HG03575 (cell line): ENCODE measurements at regions not wholly inside any gene's neighbourhood (a gene's known extent, or its start where the extent isn't known, plus 50 kb on each side); places are given as distances from the start of the nearest gene placed in this dataset.
"Not testable (repeated sequence)": the region's sequence is repeated elsewhere in the genome, so short reads cannot be mapped to it uniquely, and the experiment has no call there.

Experiments used
- ATAC-seq: cut with Tn5 transposase; IDR thresholded peaks from one replicate; pipeline ENCODE4 v1.9.1; 2021; ENCODE audit not compliant: unreplicated experiment, insufficient number of reproducible peaks, low FRiP score; ENCODE audit errors: extremely low read depth

DNA sequence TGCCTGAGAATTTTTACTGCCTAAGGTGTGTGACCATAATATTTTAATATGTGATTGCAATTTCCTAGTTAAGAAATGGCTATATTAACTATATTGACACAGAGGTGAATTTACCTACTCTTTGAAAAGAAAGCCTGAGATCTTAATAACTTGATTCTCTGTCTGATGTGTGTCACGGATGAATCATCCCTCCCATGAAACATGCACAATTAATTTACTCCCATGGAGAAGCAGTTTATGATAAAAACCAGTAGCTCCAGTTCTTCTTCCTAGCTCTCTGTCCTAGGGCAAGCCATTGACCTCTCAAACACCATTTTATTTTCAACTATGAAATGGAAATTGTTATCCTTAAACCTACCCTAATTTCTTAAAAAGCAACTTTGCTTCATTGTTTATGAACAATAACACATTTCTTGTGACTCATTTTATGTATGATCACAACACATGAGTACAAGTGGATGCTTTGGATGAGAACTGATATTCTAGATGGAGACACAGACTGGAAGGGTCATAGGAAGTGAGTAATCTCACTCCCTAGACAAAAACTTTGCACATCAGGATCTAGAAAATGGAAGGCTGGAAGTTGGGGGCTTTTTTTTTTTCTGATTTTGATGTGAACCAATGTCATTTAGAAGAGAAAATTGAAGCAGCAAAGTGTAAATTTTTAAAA, 438.3 kb downstream of the GPAT3 start:
- no peak for ATAC-seq

DNA sequence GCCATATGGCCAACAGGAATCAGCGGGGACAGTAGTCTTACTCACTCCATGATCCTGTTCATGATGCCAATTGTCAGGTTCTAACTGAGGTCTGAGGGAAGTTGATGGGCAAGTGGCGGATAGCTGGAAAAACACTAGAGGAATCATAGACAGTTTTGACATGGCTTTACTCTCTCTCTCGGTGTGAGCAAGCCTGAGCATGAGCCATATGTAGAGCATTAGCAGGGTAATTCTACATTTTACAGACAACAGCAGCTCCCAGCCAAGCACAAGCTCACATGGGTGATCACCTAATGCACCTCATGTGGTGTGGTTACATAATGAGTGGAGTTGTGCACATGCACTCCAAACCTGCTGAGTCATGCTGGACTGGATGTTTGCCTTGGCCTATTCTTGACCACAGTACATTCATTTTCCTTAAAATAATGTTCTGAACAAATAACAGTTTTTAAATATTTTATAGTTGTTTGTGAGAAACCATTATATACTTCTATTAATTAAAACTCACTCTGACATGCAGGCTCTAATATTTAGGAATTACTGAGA, 429.2 kb downstream of the GPAT3 start:
- ATAC-seq = no peak

DNA sequence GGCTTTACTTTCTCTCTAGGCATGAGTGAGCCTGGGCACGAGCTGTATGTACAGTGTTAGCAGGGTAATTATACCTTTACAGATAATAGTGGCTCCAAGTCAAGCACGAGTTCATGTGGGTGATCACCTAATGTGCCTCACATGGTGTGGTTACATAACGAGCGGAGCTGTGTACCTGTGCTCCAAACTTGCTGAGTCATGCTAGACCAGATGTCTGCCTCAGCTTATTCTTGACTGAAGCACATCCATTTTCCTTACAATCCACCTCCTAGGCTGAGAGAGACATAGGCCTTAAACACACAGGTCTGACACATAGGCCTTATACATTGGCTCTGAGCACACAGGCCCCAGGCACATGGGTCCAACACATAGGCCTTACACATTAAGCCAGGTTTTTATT, 426.6 kb downstream of the GPAT3 start:
- no peak for ATAC-seq

DNA sequence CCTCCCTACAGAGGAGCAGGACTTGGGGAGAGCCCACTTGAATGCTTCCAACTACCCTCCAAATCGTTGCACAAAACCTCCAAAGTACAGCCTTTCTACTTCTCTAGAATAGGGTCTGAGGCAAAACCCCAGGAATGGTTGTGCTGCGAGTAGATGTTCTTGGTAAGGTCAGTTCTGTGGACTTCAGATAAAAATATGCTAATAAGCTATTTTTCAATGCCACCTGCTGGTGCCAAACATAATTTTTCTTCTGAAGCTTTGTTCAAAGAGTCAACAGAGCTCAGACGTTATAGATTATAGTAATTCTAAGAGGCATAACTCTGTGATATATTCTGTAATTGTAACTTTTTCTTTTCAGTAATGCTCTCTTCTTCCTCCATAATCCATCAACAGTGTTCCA, 425.7 kb downstream of the GPAT3 start:
- ATAC-seq = no peak

DNA sequence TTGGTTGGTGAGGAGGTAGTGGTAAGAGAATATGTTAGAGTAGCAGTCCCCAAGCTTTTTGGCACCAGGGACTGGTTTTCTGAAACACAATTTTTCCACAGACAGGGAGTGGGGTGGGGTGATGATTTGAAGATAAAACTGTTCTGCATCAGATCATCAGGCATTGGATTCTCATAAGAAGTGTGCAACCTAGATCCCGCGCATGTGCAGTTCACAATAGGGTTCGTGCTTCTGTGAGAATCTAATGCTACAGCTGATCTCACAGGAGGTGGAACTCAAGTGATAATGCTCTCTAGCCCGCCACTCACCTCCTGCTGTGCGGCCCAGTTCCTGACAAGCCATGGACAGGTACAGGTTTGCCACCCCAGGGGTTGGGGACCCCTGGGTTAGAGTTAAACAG, 423.3 kb downstream of the GPAT3 start:
- no peak for ATAC-seq

DNA sequence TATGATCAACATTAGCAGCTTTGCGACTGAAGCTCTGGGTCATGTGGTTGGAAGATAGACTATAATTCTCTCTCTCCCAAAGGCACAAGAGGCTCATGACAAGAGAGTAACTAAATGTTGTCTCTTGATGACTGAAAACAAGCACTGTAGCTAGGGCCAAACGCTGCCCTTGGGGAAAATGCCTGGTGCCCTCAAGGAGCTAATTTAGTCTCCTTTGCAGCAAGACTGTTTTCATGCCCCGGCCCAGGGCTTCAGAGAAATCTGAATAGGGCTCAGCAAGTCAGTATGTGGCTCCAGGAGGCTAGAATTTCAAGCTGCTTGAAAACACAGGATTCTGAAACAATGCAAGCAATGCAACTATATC, 411.9 kb downstream of the GPAT3 start:
- ATAC-seq = no peak

DNA sequence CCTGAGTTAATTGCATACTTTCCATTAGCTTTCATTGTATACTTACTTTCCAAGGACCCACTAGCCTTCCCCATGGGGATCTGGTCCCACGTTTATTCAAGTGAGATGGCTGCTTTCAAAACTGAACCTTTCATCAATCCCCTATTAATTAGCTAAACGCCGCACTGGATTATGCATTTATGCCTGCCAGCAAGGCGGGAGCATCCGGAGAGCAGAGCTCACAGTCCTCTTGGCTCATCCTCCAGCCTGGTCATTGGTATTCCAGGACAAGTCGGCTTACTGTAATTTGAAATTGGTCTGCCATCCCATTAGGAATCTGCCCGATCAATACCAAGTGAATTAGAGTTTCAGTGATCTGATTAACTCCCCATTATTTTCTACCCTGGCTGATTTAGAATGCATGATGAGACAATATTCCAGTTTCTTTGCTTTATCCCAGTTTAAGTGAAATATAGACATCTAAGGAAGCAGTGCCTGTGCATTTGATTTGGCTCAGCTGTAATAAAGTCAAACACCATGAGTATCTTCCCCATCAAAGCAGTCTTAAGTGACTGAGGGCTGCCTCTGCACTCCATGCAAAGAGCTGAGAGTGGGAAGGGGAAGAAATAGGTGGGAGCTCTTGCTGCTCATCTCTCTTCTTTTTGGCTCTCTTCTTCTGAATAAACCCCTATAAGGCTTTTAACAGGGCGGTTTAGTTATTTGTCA, 411.4 kb downstream of the GPAT3 start:
- no peak for ATAC-seq

DNA sequence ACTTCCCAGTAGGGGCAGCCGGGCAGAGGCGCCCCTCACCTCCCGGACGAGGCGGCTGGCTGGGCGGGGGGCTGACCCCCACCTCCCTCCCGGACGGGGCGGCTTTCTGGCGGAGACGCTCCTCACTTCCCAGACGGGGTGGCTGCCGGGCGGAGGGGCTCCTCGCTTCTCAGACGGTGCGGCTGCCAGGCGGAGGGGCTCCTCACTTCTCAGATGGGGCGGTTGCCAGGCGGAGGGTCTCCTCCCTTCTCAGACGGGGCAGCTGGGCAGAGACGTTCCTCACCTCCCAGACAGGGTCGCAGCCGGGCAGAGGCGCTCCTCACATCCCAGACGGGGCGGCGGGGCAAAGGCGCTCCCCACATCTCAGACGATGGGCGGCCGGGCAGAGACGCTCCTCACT, 407.8 kb downstream of the GPAT3 start:
- ATAC-seq = not testable (repeated sequence)

DNA sequence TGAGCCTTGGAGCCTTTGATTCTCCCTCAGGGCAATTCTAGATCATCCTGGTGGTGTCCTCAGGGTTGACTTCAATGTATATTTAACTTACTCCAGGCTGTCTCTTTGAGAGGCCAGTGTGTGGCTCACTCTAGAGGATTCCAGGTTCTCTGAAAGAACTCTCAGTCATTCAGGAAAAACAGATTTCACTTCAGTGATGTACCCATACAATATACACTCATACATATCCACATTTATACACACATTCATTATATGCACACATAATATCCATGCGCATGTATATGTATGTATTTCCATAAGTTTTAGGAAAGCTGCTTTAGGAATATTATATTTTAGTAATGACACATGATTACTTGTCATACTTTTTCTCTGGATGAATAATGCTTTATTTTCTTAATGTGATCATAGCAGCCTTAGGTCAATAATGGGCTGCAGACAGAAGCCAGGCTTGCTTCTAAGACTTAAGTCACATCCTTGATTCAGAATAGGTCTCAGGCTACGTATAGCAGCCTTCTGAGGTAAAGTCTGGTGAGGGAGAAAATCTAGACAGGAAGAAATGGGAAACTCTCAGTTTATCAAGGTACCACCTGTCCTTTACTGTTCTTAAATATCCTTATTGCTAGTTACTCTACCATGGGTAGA, 397.0 kb downstream of the GPAT3 start:
- no peak for ATAC-seq

DNA sequence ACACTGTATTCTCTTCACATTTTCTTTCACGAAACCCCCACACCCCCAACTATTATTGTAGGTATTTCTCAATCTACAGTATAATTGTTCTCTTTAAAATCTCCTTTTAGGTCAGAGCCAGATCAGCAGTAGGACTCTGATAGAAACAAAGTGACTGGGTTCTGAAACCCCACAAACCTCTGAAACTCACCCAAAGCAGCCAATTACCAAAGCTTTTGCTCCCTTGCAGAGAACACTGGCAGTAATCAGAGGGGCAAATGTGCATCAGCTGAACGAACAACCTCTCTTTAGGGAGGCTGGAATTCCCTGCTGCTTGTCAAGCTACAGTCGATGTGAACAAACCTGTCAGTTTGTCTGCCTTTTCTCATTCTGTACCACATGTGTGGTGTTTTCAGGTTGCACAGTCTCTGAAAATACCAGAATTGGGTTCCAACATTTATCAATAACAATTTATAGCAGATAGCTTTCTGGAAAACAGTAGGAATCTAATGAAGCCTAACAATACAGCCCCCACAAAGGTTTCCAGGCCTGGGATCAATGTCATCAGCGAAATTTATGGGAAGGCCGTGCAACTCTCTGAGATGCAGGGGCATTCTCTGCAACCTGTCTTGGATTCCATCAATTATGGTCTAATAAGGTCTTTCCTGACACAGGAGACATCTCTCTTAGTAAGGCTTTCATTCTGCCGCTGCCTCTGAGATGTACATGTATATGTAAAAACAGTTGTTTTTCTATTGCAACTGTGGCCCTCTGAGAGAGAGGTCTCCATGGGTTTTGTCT, 395.9 kb downstream of the GPAT3 start:
- ATAC-seq = no peak

DNA sequence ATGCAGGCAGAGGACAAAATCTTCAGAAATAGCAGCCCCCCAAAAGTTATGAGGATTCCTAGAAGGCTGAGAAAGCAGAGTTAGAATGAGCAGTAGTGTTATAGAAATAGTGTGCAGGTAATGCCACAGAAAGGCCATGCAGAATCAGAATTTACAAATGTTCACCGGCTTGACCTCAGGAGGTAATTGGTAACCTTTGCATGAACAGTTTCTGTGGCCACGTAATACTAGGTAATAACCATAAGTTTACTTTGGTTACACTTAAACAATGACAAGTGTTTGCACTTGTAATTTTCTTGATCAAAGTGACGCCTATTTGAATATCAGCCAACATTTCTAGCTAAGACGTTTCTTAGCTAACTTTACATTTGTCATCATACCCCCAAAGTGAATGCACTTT, 393.6 kb downstream of the GPAT3 start:
- no peak for ATAC-seq

DNA sequence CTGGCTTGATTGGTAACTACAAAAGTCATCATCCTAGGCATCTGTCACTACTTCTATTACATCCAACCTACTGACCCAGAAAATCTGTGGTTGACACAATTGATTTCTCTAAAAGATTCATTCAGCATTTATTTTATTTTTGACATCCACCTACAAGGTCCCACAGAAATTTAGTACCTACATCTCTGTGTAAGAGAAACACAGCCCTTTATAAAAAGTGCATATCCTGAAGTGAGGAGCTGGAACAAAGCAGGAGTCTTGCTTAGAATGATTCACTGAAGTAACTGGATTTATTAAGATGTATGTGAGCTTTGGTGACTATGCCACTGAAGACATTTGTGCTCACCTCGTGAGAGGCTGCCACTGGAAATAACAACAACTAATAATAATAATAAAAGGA, 391.0 kb downstream of the GPAT3 start:
- ATAC-seq = no peak

DNA sequence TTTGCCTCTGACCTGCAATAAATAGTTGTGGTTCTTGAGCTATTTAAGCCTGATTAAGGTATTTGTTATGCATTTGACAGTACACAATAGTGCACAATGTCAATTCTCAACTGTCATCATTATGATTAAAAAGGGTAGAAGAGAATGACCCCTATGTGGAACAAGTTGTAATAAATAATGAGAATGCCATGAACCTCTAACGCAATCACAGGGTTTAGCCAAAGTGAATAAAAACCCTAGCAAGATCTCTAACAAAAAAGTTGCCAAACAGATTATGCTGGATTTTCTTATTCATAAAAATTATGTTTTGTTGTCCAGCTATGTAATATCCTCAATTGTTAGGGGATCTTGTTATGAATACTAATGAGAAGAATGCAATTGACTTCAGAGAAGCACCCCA, 387.4 kb downstream of the GPAT3 start:
- ATAC-seq = no peak

DNA sequence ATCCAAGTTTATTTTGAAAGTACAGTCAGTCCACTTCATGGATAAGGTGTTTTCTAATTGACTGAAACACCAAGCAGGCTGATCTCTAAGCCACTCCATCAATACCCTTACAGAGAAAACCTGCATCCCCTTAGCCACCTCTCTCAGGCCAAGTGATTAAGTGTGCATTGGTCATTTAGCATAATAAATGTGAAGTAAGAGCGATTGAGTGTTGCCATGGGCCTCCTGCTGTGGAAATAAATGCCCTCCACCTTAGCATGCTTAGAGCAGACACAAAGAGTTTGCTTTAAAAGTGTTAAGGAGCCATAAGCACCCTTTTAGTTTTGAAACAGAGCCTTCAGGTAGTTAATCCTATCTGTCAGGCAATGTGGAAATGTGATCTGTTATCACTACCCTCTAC, 386.5 kb downstream of the GPAT3 start:
- ATAC-seq = no peak

DNA sequence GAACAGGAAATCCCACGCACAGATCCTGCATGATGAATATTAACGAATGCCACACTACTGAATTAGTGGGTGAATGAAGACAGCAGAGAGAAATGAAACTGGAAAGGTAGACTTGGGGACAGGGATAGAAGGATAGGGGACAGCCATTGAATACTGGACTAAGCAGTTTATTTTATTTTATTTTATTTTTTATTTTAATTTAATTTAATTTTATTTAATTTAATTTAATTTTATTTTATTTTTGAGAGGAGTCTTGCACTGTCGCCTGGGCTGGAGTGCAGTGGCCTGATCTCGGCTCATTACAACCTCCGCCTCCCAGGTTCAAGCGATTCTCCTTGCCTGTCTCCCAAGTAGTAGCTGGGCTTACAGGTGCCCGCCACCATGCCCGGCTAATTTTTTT, 385.2 kb downstream of the GPAT3 start:
- ATAC-seq = no peak

DNA sequence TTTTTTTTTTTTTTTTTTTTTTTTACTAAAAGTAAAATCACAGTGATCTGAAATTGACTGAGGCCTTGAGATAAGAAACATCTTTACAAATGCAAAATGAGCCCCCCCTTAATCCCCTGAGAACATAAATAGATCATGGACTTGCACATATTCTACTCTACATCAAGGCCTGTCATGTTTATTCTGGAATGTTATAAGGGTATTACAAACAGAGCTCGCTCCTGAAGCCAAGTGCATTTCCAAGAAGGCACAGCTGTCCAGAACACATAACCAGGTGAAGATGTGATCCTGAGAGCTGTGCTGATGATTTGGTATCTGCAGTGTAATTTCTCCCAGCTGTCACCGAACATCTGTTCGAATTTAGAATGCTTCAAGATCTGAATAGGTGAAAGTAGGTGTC, 384.5 kb downstream of the GPAT3 start:
- no peak for ATAC-seq

DNA sequence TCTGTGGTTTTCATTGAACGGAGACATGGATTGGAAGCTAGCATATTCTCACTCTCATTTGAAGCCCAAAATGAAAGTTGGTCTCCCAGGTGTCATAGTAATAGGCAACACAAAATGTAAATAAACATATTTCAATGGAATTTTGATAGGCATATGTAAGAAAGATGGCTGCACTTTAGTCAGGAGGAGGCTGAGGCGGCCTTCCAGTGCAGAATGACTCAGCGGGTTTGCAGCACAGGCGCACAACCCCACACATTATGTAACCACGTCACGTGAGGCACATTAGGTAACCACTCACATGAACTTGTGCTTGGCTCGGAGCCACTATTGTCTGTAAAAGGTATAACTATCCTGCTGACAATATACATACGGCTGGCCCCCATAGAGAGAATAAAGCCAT, 381.7 kb downstream of the GPAT3 start:
- no peak for ATAC-seq

DNA sequence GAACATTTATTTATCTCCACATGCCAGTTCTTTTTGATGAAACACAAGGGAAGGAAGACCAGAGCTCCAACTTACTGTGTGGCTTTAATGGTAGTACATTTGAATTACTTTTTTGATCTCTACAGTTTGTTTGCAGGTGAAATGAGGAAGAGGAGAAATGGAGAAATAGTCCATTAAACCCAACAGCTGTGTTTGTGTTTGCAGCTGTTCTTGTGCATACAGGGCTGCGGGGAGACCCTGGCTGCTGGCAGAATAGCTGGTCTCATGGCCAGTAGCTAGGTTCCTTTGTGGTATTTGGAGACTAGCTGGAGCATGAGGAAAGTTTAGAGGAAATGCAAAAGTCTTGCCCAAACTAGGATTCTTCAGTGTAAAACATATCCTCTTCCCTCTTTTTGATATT, 374.8 kb downstream of the GPAT3 start:
- no peak for ATAC-seq

DNA sequence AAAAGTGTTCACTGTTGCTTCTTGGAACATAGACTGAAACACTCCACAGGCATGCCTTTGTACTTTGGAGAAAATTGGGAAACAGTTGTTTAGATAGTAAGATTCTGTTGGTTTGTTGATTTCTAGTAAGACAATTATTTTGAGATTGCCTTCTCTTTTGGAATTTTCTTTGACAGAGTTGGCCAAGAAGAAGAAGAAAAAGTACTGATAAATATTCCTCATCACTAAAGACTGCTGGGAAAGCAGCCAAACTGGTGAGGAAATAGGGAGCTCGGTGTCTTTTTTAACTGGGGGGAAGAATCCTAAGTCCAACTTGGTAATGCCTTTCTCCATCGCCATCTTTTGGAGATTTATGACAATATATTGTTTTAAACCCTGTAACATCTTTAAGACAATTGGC, 370.7 kb downstream of the GPAT3 start:
- ATAC-seq = no peak

DNA sequence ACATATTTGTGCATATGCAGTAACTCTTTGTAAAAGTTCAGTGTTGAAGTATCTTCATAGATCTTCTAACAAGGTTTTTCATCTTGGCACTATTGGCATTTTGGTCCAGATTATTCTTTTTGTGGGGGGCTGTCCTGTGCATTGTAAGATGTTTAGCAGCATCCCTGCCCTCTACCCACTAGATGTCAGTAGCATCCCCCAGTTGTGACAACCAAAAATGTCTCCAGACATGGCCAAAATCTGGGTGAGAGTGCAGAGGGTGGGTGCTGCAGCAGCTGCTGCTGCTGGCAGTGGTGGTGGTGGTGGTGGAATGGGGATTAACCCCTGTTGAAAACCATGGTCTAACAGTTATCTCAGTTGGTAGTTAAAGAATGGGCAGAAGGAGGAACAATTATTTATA, 370.0 kb downstream of the GPAT3 start:
- ATAC-seq = no peak
